ENCODE measurements at regions not wholly inside any gene's neighbourhood (a gene's known extent, or its start where the extent isn't known, plus 50 kb on each side); places are given as distances from the start of the nearest gene placed in this dataset.

DNA sequence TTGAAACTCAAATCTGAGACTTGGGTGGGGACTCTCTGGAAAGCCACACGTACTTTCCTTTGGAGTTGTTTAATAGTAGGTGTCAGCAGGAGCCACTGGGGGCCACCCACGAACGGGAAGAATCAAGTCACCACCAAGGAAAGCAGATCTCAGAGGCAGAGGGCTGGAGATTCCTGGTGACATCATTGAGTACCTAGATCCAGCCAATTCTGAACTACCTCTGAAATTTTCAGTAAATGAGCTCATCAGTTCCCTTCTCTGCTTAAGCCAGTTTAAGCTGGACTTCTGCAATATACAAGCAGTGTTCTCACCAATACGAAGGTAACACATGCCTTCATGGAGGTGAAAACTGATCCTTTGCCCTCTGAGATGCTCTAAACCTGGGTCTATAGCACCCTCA is 99.3 kb upstream of the SORCS3 start:
- ChIA-PET POLR2A (no interaction called here), CTCF (no interaction called here)
- TF ChIP-seq, protein P1, sequence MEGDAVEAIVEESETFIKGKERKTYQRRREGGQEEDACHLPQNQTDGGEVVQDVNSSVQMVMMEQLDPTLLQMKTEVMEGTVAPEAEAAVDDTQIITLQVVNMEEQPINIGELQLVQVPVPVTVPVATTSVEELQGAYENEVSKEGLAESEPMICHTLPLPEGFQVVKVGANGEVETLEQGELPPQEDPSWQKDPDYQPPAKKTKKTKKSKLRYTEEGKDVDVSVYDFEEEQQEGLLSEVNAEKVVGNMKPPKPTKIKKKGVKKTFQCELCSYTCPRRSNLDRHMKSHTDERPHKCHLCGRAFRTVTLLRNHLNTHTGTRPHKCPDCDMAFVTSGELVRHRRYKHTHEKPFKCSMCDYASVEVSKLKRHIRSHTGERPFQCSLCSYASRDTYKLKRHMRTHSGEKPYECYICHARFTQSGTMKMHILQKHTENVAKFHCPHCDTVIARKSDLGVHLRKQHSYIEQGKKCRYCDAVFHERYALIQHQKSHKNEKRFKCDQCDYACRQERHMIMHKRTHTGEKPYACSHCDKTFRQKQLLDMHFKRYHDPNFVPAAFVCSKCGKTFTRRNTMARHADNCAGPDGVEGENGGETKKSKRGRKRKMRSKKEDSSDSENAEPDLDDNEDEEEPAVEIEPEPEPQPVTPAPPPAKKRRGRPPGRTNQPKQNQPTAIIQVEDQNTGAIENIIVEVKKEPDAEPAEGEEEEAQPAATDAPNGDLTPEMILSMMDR (IDR thresholded peaks at IDR 0.05; ENCODE audit: control extremely low read depth, extremely low read depth, low read depth, missing control alignments) = no peak

DNA sequence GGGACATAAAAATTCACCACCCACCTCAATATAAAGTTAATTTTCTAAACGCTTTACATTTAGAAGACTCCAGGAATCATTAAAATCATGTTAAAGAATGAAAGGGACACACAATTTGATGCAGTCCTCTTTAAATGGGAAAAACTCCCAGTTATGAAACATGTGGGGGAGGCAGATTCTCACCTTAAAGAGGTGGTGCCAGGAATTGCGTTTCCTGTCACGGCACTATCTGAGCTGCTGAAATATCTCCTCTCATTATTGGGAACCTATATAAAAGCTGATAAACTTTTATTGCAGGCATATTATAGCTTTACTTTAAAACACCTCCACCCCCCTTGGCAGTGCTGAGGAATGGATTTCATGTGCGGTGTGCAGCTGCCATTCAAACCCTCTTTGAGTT is 94.8 kb upstream of the SORCS3 start:
- TF ChIP-seq, protein P1 (IDR thresholded peaks at IDR 0.05; ENCODE audit: control extremely low read depth, extremely low read depth, low read depth, missing control alignments) = no peak
- POLR2A ChIA-PET = no interaction called here
- CTCF ChIA-PET = no interaction called here
- no peak for DNase-seq (ENCODE audit: extremely low spot score)

More for the DNA sequence above, 99.3 kb upstream of the SORCS3 start:
- no peak for DNase-seq (ENCODE audit: extremely low spot score)

DNA sequence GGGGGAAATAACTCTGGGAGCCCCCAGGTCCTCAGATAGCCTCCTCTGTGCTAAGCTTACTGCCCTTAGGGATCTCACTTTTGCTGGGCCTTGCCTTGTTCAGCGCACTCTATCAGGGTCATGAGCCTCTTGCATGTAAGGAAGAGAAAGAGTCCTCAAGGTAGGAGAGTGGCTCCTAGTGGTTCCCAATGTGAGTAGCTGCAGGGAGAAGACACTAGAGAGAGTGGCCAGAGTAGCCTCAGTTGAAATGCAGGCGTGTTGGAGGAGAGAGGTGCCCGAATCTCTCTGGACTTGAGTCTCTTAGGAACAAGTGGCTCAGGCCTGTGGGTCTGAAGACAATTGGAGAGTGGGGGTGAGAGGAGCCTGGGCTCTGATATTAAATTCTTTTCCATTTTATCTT is 94.3 kb upstream of the SORCS3 start:
- TF ChIP-seq, protein P1 (IDR thresholded peaks at IDR 0.05; ENCODE audit: control extremely low read depth, extremely low read depth, low read depth, missing control alignments) = no peak
- ChIA-PET CTCF (no interaction called here), POLR2A (no interaction called here)
- no peak for DNase-seq (ENCODE audit: extremely low spot score)

DNA sequence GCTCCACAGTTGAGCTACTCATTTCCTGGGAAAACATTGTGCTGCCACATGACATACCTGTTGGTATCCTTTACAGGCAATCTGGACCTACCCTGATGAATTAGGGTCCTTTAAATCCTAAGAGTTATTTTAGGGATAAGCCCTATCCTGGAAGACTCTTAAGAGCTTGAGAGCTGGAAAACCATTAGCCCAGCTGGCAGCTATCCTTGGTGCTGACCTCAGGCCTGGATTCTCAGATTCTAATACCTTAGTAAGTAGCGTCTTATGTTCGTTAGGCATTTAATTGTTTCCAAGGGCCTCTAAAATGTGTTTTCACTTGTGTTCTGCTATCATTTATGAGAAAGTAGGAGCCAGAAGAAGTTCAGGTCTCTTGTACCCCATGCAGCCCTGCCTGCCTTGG is 93.0 kb upstream of the SORCS3 start:
- ChIA-PET POLR2A (no interaction called here), CTCF (no interaction called here)
- no peak for DNase-seq (ENCODE audit: extremely low spot score)
- TF ChIP-seq, protein P1 (IDR thresholded peaks at IDR 0.05; ENCODE audit: control extremely low read depth, extremely low read depth, low read depth, missing control alignments) = no peak

DNA sequence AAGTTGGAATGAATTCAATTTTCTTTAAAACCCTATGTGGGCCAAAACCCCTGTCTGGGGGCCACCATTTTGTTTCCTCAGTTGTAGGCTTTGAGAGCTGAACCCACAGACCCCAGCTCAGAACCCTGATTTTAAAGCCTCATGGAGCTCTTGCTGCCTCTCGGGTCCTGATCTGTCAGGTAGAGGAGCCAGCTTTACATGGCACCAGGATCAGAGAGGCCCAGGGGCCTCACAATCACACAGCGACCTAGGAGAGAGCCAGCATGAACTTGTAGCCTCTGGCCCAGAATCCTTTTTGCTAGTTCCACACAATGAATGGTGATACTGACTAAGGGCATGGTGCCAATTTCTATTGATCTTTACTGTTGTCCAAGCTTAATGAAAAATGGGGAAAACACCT is 84.3 kb upstream of the SORCS3 start:
- ChIA-PET CTCF (interaction anchor here (1.0 to 1.3 kb wide), 3 partner anchors 12 to 343 kb away, joined by 3 to 4 read pairs (median 3); no protein-coding TSS in a partner anchor), POLR2A (no interaction called here)
- TF ChIP-seq, protein P1 (IDR thresholded peaks at IDR 0.05; ENCODE audit: control extremely low read depth, extremely low read depth, low read depth, missing control alignments) = no peak
- DNase-seq (ENCODE audit: extremely low spot score) = no peak

DNA sequence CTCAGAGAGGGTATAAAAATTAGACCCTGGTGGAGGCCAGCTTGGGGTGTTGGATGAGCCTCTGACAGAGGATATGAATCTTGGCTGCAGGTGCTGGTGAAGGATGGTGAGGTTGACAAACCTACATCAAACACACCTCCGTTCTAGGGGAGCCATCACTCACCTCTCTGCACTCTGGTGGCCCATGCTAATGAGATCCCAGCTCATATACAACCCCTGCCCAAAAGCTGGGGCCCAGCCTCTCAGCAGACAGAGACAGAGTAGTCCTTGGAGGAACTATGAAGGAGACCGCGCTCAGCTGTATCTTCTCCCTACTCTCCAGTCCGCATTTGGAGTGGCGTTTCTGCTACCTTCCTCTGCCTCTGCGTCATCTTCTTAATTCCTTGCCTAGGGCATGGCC is 83.1 kb upstream of the SORCS3 start:
- POLR2A ChIA-PET = no interaction called here
- CTCF ChIA-PET = no interaction called here
- TF ChIP-seq, protein P1 (IDR thresholded peaks at IDR 0.05; ENCODE audit: control extremely low read depth, extremely low read depth, low read depth, missing control alignments) = no peak
- DNase-seq (ENCODE audit: extremely low spot score) = no peak

DNA sequence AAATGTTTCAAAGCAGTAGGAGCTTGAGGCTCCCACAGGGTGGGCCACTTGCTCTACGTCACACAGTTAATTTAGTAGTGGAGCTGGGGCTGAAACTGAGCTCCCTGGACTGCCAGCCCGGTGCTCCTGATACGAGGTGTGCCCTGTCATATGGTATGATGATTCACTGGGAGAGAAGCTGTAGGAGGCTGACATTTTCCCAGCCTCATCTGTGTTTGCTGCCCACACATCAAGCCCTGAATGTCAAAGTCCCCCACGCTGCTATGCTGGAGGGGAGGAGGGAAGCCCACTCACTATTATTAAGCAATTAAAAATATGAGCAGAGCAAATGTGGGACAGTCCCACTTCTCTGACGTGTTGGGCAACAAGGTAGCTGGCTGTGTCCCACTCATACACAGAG is 81.2 kb upstream of the SORCS3 start:
- ChIA-PET CTCF (no interaction called here), POLR2A (no interaction called here)
- TF ChIP-seq, protein P1 (IDR thresholded peaks at IDR 0.05; ENCODE audit: control extremely low read depth, extremely low read depth, low read depth, missing control alignments) = no peak
- DNase-seq (ENCODE audit: extremely low spot score) = no peak
